ENCODE measurements at regions not wholly inside any gene's neighbourhood (a gene's known extent, or its start where the extent isn't known, plus 50 kb on each side); places are given as distances from the start of the nearest gene placed in this dataset.

DNA sequence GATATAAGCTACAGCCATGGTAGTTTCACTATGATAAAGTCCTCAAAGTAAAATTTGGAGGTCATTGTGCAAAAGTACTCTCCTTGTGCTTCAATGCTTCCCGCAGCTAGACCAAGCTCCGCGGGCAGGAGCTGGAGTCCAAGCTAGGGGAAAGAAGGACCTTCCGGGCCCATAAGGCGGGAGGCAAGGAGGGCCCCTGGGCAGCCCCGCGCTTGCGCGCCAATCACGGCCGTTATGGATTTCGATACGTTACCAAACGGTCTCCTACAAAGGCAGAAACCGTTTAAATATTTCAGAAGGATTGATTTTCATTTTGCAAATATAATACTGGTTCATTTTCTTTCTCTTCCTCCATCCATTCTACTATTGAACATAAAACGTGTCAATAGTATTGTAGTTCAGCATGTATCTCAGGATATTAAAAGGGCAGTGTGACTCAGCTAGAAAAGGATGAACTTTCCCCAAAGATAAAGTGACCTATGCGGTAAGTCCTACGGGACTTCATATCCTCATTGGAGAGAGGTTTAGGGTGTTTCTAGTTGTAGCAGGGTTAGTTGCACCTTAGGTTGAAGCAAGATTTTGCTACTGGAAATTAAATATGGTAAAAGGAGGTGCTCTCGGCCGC lies 128.0 kb downstream of the KIF20B start:
- no peak for FAIRE-seq

DNA sequence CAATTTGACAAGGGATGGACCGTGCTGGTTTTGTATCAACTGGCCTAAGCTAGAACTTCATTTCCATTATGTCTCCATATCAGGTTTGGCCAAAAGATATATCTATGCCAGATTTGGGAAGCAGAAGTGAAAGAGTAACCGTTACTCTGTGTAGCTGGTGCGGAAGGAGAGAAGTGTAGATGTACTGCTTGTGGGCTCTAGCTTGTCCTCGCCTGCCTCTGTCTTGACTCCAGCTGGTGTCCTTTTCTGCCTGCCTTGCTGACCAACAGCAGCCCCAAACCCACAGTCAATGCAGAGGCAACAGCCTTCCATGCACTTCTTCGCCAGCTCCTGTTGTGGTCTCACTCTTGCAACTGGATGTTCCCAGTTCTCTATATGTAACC lies 128.5 kb downstream of the KIF20B start:
- no peak for FAIRE-seq

DNA sequence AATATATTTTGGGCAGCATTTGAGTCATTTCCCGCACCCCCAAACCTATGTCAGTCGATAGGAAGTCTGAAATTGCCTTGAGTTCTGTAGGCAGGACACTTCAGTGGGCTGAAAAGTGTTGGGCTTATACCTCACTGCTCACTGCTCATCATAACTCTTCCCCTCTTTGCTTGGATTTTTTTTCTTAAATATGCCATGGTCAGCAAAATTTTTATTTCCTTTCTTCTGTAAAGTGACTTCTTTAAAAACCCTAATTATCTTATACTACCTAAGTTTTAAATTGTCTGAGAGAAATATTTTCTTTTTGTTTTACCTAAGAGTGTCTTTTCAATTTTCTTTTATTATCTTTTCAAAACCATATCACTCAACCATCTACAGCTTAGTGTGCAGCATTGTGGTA lies 129.2 kb downstream of the KIF20B start:
- no peak for FAIRE-seq

DNA sequence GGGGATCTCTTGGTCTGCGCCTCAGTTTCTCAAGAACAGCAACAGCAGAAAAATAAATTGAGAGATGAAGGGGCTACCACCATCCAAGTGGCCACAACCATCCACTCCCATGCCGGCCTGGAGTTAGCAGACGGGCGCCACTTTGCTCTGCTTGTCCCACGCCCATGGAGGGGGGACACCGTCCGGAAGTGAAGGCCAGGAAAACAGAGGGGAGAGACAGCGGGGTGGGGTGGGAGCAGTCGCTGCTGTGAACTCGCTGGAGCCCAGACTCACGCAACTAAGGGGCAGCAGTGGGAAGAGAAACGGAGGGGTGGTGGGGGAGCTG lies 135.4 kb downstream of the KIF20B start:
- FAIRE-seq = no peak

DNA sequence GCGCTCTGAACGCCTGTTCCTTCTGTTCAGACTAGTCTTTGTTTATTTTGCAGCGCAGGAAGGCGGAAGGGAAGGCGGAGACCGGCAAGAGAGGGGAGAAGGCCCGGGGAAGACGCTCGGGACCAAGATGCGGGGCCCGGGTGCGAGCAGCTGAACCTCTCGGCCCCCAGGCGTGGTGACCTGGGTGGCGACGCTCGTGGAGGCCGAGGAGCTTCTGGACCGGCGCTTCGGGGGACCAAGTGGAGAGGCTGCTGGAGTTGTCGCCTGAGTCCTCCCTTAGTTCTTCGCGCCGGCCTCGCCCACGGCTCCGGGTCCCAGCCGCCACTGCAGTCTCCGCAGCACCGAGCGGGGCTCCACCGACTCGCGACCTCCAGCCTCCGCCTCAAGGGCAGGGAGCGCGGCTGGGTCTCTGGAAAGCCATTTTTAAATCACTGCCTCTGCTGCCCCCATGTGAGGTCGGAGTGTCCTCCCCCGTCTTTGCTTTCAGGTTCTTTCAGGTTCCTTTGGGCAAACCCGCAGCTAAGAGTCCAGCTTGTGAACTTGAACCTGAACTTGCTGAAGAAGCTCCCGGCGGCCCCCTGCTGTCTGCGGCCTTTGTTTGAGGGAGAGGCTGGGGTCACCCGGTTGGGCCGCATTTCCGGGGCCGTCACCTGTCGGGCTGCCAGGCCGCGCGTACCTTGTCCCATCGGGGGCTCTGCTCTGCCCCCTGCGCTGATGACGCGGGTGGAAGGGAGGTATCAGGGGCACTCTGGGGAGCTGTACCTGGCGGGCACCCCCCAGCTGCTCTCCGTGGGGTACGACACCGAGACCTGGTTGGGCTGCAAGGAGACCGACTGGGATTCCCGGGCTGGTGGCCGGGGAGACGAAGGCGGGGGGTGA lies 136.0 kb downstream of the KIF20B start:
- FAIRE-seq = no peak

DNA sequence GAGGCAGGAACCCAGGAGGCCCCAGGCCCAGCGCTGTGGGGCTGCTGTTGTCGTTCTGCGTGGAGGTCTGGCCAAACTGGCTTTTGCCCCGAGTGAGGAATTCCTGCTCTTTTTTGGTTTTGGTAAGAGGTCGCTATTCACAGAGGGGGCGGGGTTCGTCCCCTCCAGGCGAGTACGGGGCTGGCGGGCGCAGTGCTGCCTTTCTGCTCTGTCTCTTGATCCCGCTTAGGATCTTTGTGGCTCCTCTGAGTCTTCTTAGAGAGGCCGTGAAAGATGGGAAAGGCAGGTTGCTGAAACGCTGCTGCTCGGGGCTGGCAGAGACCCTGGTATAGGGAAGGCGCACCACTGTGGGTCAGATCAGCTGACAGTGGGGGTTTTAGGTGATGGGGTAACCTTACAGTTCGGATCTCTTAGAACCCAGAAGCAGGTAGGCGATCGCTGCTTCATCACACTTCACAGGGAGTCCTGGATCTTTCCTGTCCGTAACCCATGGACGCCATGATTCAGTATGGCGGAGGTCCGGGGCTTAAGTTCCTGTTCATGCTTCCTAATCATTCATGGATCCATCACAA lies 136.7 kb downstream of the KIF20B start:
- FAIRE-seq = no peak

DNA sequence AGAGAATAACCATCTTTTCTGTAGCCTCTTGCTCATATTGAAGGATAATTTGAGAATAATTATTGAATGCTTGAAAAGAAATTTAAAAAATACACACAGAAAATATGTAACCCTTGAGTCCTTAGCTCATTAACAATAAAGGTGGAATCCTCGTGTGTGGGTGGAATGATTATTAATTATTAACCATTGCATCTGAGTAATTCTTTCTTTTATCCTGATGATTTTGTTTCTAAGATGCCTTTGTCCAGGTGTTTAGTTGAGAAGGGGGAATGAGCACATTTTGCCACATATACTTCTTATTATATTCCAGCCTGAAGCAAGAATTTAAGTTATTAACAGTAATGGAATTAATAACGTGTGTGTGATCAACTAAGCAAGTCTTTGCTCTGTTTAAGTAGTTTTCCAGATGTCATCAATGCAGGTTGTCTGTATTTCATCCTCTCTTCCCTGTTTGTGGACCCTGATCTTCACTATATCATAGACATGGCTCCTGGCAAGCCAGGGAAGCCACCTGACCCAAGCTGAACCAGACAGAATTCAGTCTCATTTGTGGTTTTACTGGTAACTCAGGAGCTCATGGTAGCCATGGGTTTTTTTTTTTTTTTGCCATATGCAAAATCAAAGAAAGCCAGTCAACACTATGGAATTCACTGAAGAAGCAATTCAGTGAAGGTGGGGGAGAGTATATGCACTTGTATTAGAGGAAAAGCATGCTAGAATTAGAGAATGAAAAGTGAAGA lies 144.3 kb downstream of the KIF20B start:
- FAIRE-seq = no peak

DNA sequence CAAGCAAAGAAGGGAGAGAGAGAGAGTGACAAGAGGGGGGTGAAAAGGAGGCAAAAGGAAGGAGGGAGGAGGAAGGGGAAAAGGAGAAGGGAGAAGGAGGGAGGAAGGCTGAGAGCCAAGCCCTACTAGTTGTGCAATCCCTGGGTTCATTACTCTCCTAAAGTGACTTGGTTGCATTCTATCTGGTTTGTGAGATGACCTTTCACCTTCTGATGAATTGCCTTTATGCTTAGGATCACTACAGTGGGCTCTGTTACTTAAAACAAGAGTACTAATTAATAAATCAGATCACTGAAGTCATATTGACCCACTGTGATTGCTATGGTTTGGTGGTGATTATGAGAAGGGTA lies 144.9 kb downstream of the KIF20B start:
- no peak for FAIRE-seq

DNA sequence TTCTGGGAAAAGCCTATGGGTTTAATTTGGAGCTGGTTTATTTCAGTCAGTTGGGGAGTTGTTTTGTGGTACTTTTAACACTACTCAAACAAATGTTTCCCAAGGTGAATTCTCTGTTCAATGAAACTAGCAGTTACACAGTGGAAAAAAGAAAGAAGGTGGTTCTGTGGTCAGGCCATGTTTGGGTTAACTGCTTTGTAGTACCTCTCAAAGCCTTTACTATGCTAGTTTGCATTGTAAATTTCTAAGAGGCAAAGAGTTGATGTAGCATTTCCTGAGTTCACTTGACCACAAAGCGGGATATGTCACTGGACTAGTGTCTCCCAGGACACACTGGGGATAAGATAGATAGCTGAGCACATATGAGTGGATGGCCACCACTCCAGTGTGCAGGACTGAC lies 145.4 kb downstream of the KIF20B start:
- no peak for FAIRE-seq

DNA sequence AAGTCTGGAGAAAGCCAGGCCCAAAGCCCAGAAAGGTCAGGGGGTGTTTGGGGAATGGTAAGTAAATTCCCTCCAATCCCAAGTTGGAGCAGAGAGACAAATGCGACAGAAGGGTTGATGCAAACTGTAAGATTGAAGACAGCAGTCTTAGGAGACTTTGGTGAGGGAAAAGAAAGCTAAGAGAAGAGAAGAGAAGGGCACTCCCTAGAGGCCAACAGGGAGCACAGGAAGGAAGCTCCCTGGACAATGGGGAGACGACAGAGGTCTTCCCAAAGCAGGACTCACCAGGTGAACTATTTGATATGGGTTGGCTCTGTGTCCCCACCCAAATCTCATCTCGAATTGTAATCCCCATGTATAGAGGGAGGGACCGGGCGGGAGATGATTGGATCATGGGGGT lies 151.5 kb downstream of the KIF20B start:
- FAIRE-seq = no peak

DNA sequence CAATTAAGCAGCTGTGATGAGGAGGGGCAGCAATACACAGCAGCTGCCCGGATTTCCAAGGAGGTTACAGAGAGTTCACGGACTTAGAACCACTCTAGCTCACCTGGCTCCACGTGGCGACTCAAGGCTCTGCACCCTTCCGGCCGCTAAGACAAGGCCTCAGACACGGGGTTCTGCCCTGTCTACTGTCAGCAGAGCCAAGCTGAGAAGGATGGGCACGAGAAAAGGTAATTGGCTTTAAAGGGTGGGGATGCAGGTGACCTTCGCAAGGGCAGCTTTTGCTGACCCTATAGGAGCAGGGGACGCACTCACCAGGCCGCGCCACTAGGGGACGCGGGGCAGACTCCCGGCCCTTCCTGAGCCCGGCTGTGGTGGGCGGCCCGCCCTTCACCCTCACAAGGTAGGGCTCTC lies 152.4 kb downstream of the KIF20B start:
- no peak for FAIRE-seq

DNA sequence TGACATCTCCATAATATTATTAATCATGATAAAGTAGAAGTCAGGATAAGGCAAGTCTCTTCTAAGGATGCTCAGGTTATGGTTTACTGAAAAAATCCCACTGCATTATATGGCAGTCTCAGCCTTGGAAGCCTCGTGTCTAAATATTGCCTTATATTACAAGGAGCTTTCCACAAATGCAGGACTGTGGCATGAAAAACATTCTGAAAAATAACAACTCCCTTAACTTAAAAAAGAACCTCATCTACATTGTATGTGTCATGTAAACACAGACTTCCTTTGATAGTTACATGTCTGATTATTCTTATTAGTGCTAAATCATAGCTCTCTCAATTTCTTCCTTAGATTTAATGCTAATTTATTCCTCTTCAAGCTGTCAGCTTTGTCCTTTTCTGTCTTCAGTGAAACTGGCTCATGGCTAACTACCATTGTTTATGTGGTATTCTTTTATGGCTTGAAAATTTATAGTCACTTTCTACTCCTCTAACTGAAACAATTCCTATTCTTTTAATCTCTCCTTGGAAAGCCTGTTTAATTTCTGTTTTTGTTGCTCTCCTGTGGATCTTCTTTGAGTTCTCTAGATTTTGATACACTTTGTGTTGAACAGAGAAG lies 156.1 kb downstream of the KIF20B start:
- no peak for FAIRE-seq

DNA sequence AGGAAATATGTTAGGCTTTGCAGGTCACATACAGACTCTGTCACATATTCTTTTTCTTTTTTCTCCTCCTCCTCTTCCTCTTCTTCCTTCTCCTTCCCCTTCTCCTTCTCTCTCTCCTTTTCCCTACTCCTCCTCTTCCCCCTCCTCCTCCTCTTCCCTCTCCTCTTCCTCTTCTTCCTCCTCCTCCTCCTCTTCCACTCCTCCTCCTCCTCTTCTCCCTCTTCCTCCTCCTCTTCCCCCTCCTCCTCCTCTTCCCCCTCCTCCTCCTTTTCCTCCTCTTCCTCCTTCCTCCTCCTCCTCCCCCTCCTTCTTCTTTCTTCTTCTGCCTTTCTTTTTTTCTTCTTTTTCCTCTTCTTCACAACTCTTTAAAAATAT lies 159.8 kb downstream of the KIF20B start:
- no peak for FAIRE-seq

DNA sequence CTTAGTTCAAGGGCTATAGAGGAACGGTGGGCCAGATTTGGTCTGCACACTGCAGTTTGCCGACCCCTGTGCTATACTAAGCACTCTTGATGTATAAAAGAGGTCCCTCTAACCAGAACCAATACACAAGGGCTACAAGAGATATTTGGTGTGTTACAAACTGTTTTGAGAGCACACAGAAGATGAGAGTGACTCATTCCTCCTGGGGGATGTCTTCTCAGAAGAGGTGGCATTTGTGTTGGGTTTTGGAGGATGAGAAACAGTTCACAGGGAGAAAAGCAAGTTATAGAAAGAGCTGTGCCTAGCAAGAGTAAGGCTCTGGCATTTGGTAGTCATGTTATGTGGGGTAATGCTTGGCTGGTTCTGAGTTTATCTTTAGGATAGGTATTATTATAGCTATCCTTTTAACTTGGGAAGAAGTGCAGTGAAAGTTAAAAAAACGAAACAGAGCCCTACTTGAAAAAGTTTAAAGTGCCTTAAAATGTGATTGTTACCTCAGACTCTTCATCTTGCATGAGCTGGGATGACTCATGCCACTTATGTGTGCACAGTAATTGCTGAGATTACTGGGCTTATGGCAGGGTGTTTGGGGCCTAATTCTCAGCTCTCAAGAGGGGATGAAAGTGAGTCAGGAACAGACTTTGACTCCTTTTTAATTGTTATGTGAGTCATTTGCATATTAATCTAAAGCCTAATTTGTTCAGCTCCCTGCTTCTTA lies 160.4 kb downstream of the KIF20B start:
- no peak for FAIRE-seq

DNA sequence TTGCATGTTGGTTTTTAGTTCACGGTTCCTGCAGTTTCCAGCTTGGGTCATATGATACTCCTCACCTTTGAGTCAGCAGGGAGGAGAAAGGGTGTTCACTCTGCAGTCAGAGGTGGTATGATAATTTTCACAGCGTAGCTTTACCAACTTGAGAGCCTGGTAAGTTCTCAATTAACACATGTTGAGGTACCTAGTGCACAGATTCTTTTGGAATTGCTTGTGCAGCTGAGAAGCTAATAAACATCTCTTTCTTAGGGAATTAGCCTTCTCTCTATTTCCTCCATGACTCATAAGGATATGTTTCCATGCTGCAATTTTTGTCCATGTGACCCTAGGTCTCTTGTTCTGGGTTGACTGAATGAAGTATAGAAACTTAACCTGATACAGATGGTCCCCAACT lies 166.6 kb downstream of the KIF20B start:
- no peak for FAIRE-seq

DNA sequence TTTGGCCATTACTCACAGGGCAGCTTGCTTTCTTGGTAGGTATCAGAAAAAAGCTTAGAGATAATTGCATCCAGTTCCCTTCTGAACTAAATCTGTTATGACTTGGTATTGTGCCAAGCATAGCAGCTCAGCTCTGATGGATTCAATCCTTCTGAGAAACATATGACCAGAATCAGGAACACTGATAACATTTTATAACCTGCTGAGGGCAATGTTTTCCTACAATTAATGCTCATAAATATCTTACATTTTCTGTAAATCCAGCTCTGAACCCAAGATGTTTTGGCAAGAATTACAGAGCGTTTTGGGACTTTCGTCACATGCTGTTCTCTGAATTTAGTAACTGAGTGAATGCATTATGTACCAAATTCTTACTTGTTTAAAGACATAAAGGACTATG lies 167.8 kb downstream of the KIF20B start:
- no peak for FAIRE-seq

DNA sequence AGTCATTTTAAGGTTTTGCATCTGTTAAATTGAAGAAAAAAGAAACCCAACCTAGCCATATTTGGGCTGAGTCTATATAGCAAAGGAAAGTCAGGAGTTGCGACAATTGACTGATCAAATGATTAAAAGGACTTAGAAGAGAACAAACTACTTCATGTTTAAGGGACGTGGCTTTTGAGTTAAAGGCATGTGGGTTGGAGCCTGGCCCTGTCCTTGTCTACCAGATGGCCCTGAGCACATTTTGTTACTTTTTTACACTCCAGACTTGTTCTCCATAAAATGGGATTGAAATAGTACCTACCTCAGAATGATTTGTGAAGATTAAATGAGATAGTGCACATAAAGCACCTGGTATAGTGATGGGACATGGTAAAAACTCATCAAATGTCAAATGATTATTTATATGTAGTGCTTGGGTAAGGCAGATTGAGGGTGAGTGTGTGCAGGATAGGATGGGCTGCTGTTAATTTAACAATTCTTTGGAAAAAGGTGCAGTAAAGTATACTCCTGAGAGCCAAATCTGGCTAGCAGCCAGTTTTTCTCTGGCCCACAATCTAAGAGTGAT lies 168.3 kb downstream of the KIF20B start:
- no peak for FAIRE-seq

DNA sequence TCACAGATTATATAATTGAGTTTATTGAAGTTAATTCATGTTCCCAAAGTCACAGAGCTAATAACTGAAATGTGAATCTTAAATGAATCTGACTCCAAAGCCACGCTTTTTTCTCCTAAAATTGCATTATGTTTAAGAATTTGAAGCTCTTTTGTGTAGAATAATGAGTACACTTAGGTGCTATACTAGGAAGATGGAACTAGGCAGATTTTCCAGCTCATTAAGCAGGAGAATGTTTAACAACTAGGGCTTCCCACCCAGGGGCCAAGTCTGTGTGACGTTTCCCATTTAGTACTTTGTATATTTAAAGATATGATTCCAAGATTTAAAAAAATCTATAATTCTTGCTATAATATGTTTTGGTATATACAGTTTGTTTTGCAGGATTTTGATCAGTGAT lies 169.5 kb downstream of the KIF20B start:
- no peak for FAIRE-seq

DNA sequence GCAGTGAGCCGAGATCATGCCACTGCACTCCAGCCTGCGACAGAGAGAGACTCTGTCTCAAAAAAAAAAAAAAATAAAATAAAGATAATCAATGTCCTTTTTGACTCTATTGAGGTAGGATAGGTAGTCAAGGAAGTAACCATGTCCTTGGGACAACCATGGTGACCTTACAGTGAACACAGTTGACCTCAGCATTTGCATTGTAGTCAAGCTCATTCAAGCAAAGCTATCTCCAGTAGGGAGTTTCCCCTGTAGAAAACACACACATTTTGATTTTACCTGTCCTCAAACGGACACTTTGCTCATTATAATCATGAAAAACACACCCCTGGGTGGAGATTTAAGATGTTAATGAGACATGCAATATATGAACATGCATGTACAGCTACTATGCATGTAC lies 171.7 kb downstream of the KIF20B start:
- no peak for FAIRE-seq

DNA sequence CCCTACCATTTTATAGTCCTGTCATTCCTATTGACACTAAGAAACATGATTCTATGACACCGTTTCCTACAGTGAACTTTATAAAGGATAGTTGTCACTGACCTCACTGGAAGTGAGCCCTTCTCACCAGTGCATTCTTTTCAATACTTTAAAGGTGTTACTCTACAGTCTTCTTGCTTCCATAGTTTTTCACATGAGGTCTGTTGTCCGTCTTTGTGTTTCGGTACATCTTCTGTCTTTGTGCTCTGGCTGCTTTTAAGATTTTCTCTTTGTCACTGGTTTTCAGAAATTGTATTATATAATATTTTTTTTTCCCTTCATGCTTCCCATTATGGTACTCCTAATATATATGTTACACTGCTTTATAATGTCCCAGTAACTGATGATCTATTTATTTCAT lies 174.2 kb downstream of the KIF20B start:
- no peak for FAIRE-seq

DNA sequence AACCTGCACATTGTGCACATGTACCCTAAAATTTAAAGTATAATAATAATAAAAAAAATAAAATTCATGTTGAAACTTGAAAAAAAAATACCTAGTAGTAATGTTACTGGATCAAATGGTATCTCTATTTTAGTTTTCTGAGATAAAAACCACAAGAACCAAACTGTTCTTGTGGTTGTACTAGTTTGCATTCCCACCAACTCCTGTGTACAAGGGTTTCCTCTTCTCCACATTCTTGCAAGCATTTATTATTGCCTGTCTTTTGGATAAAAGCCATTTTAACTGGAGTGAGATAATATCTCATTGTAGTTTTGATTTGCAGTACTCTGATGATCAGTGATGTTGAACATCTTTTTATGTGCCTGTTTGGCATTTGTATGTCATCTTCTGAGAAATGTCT lies 177.7 kb downstream of the KIF20B start:
- no peak for FAIRE-seq

DNA sequence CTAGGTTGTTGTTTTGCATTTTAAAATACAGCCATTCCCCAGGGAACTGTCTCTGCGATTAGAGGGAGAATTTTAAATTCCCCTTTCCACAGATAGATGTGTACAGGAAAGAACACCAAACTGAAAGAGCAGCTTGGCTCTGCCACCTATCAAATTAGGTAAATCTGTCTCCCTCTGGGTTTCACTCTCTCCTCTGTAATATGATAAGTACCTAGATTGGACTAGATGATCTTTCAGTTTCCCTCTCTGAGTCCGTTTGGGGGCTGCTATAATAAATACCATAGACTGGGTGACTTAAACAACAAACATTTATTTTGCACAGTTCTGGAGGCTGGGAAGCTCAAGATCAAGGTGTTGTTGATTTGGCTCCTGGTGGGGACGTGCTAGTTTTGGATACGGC lies 186.0 kb downstream of the KIF20B start:
- no peak for FAIRE-seq

Data from endometrium (tissue), 2 donors.